GM21367 (cell line): ENCODE measurements at regions not wholly inside any gene's neighbourhood (a gene's known extent, or its start where the extent isn't known, plus 50 kb on each side); places are given as distances from the start of the nearest gene placed in this dataset.
"Not testable (repeated sequence)": the region's sequence is repeated elsewhere in the genome, so short reads cannot be mapped to it uniquely, and the experiment has no call there.

Experiments used
- ATAC-seq: cut with Tn5 transposase; IDR thresholded peaks from one replicate; pipeline ENCODE4 v1.9.1; 2021; ENCODE audit not compliant: unreplicated experiment

GRCh38 chr12:46884362-46884761, 58.6 kb upstream of the SLC38A4 start:
- no peak for ATAC-seq

DNA sequence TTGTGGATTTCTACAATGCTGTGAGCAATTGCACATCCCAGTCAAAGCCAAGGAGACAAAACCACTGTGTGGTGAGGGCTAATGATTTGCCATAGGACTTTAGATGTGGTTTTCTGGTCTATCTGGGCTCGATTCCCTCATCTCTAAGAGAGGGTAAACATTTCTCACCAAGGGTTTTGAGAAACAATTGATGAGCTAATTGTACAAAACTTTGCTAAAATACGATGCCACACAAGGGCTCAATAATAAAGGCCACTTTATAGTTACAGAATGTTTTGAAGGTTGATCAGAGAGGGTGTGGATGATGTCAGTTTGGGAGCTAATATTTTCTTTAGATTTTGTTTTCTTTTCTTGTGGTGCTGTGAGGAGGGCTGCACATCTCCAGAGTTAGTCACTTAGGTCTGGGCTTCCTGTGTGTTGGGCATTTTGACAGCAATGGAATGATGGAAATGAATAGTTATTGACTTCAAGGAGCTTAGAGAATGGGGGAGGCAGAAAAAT, 60.8 kb upstream of the SLC38A4 start:
- no peak for ATAC-seq

DNA sequence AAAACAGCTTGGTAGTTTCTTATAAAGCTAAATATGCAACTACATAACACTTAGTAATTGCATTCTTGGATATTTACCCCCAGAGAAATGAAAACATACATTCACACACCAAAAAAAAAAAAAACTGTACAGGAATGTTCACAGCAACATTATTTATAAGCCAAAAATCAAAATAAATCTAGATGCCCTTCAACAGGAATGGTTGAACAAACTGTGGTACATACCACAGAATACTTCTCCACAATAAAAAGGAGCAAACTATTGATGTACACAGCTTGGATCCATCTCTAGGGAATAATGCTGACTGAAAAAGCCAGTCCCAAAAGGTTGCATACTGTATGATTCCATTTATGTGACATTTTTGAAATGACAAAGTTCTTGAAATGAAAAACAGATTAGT, 62.1 kb upstream of the SLC38A4 start:
- ATAC-seq = no peak

DNA sequence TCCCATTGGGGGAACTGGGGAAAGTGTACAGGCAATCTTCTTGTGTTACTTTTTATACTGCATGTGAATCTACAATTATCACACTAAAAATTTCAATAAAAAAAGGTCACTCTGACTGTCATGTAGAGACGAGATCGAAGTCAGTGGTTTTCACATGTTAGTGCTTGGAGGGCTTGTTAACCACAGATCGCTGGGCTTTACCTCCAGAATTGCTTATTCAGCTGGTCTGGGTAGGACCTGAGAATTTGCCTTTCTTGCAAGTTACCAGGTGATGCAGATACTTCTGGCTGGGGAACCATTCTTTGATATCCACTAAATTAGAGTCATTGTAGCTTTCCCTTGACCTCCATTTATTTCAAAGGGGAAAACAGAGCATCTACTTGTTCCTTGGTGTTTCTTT, 62.8 kb upstream of the SLC38A4 start:
- no peak for ATAC-seq

- no peak for ATAC-seq
Measured at GRCh38 chr12:46891306-46891705, 65.5 kb upstream of the SLC38A4 start.

DNA sequence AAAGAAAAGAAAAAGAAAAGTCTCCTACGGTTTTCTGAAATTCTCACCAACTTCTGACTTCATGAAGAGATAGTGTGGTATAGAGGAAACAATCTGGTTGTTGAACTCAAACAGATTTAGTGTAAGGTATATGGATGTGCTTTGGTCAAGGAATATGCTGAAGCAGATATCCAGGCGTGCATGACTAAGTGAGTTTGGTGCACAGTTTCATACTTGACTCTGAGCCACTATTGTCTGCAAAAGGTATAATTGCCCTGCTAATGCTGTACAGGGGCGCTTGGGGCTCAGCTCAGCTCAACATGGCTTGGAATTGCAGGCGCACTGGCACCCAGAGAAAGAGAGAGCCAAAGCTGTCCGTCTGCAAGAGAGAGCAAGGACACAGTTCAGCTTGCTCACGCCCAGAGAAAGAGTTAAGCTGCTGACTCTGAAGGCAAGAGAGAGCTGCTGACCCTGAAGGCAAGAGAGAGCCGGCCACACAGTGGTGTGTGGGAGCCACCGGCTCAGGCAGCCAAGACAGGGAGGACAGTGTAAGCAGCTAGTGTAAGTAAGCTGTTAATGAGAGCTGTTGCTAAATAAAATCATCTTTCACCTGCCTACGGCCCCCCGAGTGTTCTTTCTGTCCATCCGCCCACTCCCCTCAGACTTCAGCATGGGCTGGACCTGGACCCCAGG, 66.4 kb upstream of the SLC38A4 start:
- no peak for ATAC-seq

DNA sequence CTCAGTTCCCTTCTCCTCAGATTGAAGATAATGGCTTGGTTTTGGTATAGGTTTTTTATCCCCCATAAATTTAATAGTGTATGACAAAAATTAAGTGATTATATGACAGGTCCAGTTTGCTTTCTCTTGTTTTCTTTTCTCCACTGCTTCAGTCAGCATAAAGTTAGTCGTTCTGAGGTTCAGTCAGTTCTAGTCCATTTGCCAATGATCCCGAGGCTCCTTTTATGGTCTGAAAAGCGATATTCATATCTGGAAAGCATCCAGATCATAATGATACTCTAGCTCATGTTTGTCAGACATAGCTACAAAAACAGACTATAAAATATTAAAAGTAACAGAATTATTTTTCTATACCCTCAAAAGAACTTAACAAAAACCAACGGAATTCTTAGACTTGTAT, 67.1 kb upstream of the SLC38A4 start:
- ATAC-seq = no peak

DNA sequence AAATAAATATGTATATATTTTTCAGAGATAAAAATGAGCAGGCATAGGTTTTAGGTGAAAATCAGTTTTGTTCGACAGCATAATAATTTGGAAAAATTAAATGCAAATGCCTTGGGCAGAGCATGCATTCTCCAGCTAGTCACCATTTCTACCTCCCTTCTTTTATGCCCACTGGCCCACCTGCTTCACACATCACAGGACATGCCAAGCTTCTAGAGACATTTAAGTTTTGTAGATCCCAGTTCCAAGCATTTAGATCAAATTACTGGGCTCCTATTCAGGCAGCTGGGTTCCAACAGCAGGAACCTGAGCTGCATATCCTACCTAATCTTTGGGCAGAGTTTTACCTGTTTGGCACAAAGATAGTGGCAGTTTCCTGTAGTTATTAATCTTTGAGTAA, 67.6 kb upstream of the SLC38A4 start:
- ATAC-seq = no peak

GRCh38 chr12:46895726-46896125, 69.9 kb upstream of the SLC38A4 start:
- ATAC-seq = no peak

DNA sequence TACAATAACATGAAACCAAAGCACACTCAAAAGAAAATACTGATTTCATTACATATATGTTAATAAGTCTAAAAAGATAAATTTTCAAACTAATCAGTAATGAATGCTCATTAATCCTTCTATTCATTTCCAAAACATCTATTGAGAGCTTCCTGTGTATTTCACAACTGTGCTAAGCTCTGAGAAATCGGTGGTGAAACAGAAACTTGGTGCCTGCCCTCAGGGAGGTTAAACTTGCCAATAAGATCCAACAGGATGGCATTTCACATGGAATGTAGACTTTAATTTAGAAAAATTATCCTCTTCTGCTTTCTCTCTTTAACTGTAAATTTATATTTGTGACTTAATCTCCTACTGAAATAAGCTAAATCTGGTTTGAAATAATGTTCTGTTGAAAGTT, 70.9 kb upstream of the SLC38A4 start:
- no peak for ATAC-seq

GRCh38 chr12:46898152-46898931, 72.5 kb upstream of the SLC38A4 start:
- ATAC-seq = no peak

GRCh38 chr12:46898989-46899388, 73.2 kb upstream of the SLC38A4 start:
- ATAC-seq = no peak

GRCh38 chr12:46900734-46901463, 75.1 kb upstream of the SLC38A4 start:
- ATAC-seq = no peak

- no peak for ATAC-seq
Measured at GRCh38 chr12:46901464-46902205, 75.8 kb upstream of the SLC38A4 start.

- no peak for ATAC-seq
Measured at GRCh38 chr12:46903058-46903457, 77.3 kb upstream of the SLC38A4 start.

DNA sequence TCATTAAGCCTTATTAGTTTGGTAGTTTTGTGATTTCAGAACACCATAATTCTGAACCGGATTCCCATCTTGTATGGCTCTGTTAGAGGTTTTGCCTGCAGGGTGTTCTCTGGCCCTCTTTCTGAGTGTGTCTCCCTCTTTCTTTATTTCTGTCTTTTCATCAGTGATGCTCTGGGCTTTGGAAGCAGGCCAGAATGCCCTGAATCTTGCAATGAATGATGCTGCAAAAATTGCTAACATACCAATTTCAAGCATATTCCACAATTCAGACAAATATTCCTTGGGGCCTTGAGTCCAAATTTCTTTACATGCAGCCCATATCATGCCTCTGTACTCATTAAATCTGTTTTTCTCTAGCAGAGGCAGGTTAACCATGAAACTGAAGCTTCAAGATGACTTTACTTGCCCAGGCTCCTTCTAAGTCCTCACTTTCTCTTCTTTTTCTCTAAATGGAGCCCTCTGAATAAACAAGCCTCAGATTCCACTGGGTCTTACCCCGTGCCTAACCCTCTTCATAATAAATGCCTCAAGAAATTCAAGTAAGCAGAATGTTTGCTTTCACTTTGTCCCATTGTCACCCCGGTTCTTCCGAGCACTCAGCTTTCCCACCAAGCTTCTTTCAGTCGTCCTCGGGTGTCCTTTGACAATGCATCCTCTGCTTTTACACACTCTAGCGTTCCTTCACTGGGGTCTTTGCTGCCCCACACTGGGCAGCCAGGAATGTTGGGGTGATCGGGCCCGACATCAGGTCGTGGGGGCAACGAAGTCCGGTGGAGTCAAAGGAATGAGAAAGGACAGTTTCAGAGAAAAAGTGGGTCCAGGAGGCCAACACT, 78.8 kb upstream of the SLC38A4 start:
- ATAC-seq = no peak

DNA sequence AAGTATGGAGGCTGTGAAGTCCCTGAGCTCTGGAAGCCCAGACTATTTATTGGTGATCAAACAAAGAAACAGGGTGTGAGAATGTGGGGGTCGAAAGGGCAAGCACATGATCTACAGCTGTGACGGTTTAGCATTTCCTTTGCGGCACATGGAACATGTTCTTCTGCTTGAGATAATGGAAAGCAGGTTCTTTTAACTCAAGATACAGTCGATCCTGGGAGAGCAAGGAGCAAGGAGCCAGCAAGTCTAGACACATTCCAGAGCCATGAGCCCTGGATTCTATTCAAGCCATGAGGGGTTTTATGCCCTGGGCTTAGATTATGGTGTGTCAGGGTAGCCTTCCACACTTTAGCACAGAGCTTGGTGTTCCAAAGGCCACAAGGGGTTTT, 79.4 kb upstream of the SLC38A4 start:
- ATAC-seq = not testable (repeated sequence)

GRCh38 chr12:46907791-46908190, 82.0 kb upstream of the SLC38A4 start:
- ATAC-seq = no peak

DNA sequence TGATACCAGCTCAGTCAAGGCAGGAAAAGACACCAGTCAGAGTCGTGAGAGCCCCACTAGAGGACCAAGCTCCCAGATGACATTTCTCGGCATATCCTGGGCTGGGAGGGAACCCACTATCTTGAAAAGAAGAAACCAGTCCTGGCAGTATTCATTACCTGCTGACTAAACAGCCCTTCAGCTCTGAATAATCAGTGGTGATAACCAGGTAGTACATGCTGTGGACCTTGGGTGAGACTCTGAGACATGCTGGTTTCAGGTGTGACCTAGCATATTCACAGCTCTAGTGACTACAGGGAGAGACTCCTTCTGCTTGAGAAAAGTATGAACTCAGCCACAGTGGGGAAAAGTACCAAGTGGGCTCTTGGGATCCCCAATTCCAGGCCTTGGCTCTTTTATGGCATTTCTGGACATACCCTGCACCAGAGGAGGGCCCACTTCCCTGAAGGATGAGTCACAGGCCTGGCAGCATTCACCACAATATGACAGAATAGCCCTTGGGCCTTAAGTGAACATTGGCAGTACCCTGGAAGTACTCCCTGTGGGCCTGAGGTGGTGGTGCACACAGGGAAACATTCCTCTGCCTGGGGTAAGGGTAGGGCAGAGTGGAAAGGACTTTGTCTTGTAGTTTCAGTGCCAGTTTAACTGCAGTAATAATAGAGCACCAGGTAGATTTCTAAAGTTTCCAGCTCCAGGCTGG, 82.6 kb upstream of the SLC38A4 start:
- ATAC-seq = no peak
